Calu3 (cell line): ENCODE measurements at regions not wholly inside any gene's neighbourhood (a gene's known extent, or its start where the extent isn't known, plus 50 kb on each side); places are given as distances from the start of the nearest gene placed in this dataset.

Source experiments
- BruUV-seq: library from RNA; stranded (reverse); fragments of 400-500 nt; replicated peaks from 2 replicates; lab custom pipeline; 2021; lab: Mats Ljungman, UMichigan
- CTCF ChIA-PET: fragments of 300-600 bp; sonication (Branson Sonifier 250); formaldehyde crosslinking; loops from one replicate; lab custom pipeline; 2022; ENCODE audit warnings: antibody characterized with exemption; lab: Charles Lee
- DNase-seq: peaks from one replicate; pipeline ENCODE4 v3.0.0; 2022
- H3K27ac Mint-ChIP-seq: one replicate; pipeline ENCODE4 v1.8.0; 2022; ENCODE audit warnings: mixed read lengths; ENCODE audit not compliant: unreplicated experiment
- H3K27me3 Mint-ChIP-seq: one replicate; pipeline ENCODE4 v1.8.0; 2022; ENCODE audit warnings: mixed read lengths; ENCODE audit not compliant: unreplicated experiment
- H3K36me3 Mint-ChIP-seq: one replicate; pipeline ENCODE4 v1.8.0; 2022; ENCODE audit warnings: mild to moderate bottlenecking, moderate library complexity, mixed read lengths; ENCODE audit not compliant: insufficient read depth, unreplicated experiment
- H3K4me1 Mint-ChIP-seq: one replicate; pipeline ENCODE4 v1.8.0; 2022; ENCODE audit warnings: mild to moderate bottlenecking, low read depth, mixed read lengths; ENCODE audit not compliant: unreplicated experiment
- H3K4me3 Mint-ChIP-seq: one replicate; pipeline ENCODE4 v1.8.0; 2022; ENCODE audit warnings: mild to moderate bottlenecking, low read depth, moderate library complexity, mixed read lengths; ENCODE audit not compliant: unreplicated experiment
- H3K9me3 Mint-ChIP-seq: one replicate; pipeline ENCODE4 v1.8.0; 2022; ENCODE audit warnings: low read depth, mixed read lengths; ENCODE audit not compliant: unreplicated experiment
- intact Hi-C: fragments of 100-400 bp; cut with micrococcal nuclease; formaldehyde crosslinking; loops from one replicate; pipeline ENCODE4 v1.10.0; 2022; ENCODE audit not compliant: unreplicated experiment
- TF ChIP-seq, protein P1 (sequence below): fragments of 200-600 bp; IDR thresholded peaks from one replicate; pipeline ENCODE4 v1.8.0; 2022; ENCODE audit warnings: antibody characterized with exemption; ENCODE audit not compliant: unreplicated experiment

DNA sequence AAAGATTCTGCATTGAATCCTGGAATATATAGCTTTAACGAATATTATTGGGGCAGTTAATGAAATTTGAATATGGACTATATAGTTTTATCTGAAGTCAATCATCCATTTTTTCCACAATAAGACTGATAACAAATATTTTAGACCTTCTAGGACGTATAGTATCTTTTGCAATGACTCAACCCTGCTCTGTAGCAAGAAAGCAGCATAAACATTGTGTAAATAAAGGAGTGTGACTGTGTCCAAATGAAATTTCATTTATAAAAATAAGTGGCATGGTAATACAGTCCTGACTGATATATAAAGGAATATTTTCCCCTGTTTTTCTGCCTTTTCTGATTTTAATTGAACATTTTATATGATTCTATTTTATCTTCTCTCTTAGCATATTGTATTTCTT lies 947.7 kb upstream of the SLIT2 start:
- no peak for DNase-seq
- no peak overlapping the region for H3K4me3 Mint-ChIP-seq
- H3K27ac Mint-ChIP-seq, result no peak overlapping the region
- no TSS peak for BruUV-seq
- no peaks in the 10 kb centered on the region for H3K4me1 Mint-ChIP-seq
- no peaks in the 10 kb centered on the region for H3K36me3 Mint-ChIP-seq
- intact Hi-C loops, result no loop called here
- TF ChIP-seq, protein P1, sequence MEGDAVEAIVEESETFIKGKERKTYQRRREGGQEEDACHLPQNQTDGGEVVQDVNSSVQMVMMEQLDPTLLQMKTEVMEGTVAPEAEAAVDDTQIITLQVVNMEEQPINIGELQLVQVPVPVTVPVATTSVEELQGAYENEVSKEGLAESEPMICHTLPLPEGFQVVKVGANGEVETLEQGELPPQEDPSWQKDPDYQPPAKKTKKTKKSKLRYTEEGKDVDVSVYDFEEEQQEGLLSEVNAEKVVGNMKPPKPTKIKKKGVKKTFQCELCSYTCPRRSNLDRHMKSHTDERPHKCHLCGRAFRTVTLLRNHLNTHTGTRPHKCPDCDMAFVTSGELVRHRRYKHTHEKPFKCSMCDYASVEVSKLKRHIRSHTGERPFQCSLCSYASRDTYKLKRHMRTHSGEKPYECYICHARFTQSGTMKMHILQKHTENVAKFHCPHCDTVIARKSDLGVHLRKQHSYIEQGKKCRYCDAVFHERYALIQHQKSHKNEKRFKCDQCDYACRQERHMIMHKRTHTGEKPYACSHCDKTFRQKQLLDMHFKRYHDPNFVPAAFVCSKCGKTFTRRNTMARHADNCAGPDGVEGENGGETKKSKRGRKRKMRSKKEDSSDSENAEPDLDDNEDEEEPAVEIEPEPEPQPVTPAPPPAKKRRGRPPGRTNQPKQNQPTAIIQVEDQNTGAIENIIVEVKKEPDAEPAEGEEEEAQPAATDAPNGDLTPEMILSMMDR, result no peak
- CTCF ChIA-PET, result no interaction called here
- peaks cover 5% of the 10 kb centered on the region for H3K9me3 Mint-ChIP-seq
- no peaks in the 10 kb centered on the region for H3K27me3 Mint-ChIP-seq

DNA sequence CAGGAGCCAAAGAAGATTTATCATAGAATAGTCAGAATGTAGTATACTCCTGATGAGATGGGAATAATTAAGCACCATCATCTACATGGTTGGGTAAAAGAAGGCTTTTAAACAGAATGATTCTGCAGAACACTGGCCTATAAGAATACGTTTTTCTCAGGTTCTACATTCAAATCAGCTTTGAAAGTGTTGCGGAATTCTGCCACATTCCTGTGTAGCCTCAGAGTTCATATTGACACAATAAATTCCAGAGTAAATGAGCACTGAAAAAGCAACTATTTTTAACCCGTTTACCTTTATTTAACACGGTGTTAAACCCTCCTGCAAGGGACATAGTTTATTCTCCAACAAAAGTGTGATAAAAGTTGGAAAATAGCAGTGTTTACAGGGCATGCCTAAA lies 950.2 kb upstream of the SLIT2 start:
- Mint-ChIP-seq H3K27ac (no peak overlapping the region), H3K27me3 (no peaks in the 10 kb centered on the region), H3K4me1 (no peaks in the 10 kb centered on the region), H3K4me3 (no peak overlapping the region), H3K36me3 (no peaks in the 10 kb centered on the region), H3K9me3 (no peaks in the 10 kb centered on the region)
- TF ChIP-seq, protein P1, result no peak
- CTCF ChIA-PET, result no interaction called here
- DNase-seq, result no peak
- intact Hi-C loops, result no loop called here
- no TSS peak for BruUV-seq

DNA sequence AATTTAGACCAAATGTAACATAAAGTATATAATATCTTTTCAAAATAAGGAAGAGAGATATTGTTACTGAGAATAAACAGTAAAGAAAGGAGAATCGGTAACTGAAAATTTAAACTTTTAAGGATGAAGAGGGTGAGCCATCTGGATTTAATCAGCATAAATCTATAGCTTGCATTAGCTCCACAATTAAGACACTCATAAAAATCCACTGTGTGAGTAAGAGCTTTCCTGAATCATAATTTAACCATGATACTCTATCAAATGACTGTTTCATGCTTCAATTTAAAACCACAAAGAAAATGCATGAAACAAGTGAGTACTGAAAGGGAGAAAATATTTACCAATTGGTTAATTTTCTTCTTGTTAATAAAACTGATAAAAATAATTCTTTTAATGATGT lies 951.5 kb upstream of the SLIT2 start:
- no peaks in the 10 kb centered on the region for H3K4me1 Mint-ChIP-seq
- no peak overlapping the region for H3K27ac Mint-ChIP-seq
- H3K27me3 Mint-ChIP-seq, result no peaks in the 10 kb centered on the region
- TF ChIP-seq, protein P1, result no peak
- no peak overlapping the region for H3K4me3 Mint-ChIP-seq
- CTCF ChIA-PET, result no interaction called here
- intact Hi-C loops, result no loop called here
- peaks cover 2% of the 10 kb centered on the region for H3K9me3 Mint-ChIP-seq
- BruUV-seq, result no TSS peak
- H3K36me3 Mint-ChIP-seq, result no peaks in the 10 kb centered on the region
- no peak for DNase-seq

DNA sequence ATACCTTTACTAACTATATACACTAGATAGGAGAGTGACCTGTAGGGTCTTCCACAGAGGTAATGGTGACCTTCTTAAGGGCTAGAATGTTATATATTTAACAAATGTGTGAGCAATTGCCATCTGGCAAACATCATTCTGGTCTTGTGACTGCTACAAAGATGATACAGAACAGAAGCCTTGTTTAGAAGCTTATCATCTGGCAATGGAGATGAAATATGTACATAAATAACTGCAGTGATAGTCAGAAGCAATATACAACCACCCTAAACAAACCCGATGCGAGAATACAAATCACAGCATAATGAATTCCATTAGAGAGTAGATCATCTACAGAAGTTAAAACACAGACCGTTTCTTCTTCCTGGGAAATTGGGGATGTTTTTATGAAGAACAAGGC lies 952.7 kb upstream of the SLIT2 start:
- DNase-seq, result no peak
- H3K4me3 Mint-ChIP-seq, result no peak overlapping the region
- H3K9me3 Mint-ChIP-seq, result peaks cover 2% of the 10 kb centered on the region
- no peaks in the 10 kb centered on the region for H3K36me3 Mint-ChIP-seq
- intact Hi-C loops, result no loop called here
- no peaks in the 10 kb centered on the region for H3K27me3 Mint-ChIP-seq
- BruUV-seq, result no TSS peak
- no peaks in the 10 kb centered on the region for H3K4me1 Mint-ChIP-seq
- CTCF ChIA-PET, result no interaction called here
- no peak overlapping the region for H3K27ac Mint-ChIP-seq
- TF ChIP-seq, protein P1, result no peak

DNA sequence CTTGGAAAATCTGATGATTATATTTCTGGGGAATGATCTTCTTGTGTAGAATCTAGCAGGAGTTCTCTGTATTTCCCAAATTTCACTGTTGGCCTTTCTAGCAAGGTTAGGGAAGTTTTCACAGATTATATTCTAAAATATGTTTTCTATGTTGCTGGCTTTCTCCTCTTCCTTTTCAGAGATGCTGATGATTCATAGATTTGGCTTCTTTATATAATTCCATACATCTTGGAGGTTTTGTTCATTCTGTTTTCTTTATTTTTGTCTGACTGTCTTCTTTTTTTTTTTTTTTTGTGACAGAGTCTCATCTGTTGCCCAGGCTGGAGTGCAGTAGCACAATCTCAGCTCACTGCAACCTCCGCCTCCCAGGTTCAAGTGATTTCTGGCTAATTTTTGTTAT lies 957.9 kb upstream of the SLIT2 start:
- TF ChIP-seq, protein P1, result no peak
- Mint-ChIP-seq H3K4me1 (no peaks in the 10 kb centered on the region), H3K27me3 (no peaks in the 10 kb centered on the region), H3K4me3 (no peak overlapping the region), H3K27ac (no peak overlapping the region), H3K36me3 (no peaks in the 10 kb centered on the region), H3K9me3 (peaks cover 6% of the 10 kb centered on the region)
- CTCF ChIA-PET, result no interaction called here
- intact Hi-C loops, result no loop called here
- no peak for DNase-seq
- BruUV-seq, result no TSS peak
